Esophagus squamous epithelium (tissue), 5 donors: ENCODE measurements at regions not wholly inside any gene's neighbourhood (a gene's known extent, or its start where the extent isn't known, plus 50 kb on each side); places are given as distances from the start of the nearest gene placed in this dataset.

Experiments
- DNase-seq: peaks from one replicate; lab custom pipeline; 2025; lab: John Stamatoyannopoulos, UW
- H3K27ac ChIP-seq, 4 donors: fragments of 200-600 bp; sonication (generic); one replicate each; pipeline ENCODE4 v1.5.1; 2016 to 2019; ENCODE audit warnings: mild to moderate bottlenecking in 1 of 4
- H3K27me3 ChIP-seq, 4 donors: fragments of 200-600 bp; sonication (generic); 1 replicate in 3 of 4; 2 replicates in 1 of 4; pipeline versions ENCODE4 v1.5.1 to v1.6.0; 2017 to 2021; ENCODE audit warnings: antibody characterized with exemption in 1 of 4
- H3K36me3 ChIP-seq, 3 donors: fragments of 200-600 bp; sonication (generic); one replicate each; pipeline ENCODE4 v1.5.1; 2016 to 2019
- H3K4me1 ChIP-seq, 3 donors: fragments of 200-600 bp; sonication (generic); one replicate each; pipeline ENCODE4 v1.5.1; 2017 to 2019
- H3K4me3 ChIP-seq, 4 donors: fragments of 200-600 bp; sonication (generic); 1 replicate in 3 of 4; 2 replicates in 1 of 4; pipeline ENCODE4 v1.5.1; 2016 to 2019; ENCODE audit warnings: mild to moderate bottlenecking in 2 of 4, moderate library complexity in 1 of 4
- H3K9me3 ChIP-seq, 3 donors: fragments of 200-600 bp; sonication (generic); one replicate each; pipeline ENCODE4 v1.5.1; 2016 to 2019
- POLR2A ChIP-seq, 4 donors: fragments of 450-650 bp; IDR thresholded peaks; one replicate each; pipeline ENCODE4 v1.6.1; 2017; ENCODE audit warnings: antibody characterized with exemption in 4 of 4, mild to moderate bottlenecking in 4 of 4, moderate library complexity in 3 of 4
- WGBS, 2 donors: methylation state at CpG; one replicate each; pipeline ENCODE4 v1.1.5; 2018; 5-methylcytosine and 5-hydroxymethylcytosine counted together
- intact Hi-C: fragments of 100-400 bp; cut with DNase I; formaldehyde crosslinking; loops from one replicate; pipeline ENCODE4 v1.15.0; 2022
- TF ChIP-seq, protein P1 (sequence below), 6 experiments: fragments of 450-650 bp in 4 of 6; fragments of 200-600 bp in 2 of 6; sonication (generic) in 2 of 6; IDR thresholded peaks; one replicate each; pipeline ENCODE4 v1.5.1; 2016 to 2019; ENCODE audit warnings: antibody characterized with exemption in 6 of 6, mild to moderate bottlenecking in 4 of 6, moderate library complexity in 4 of 6
- donor health status: DM: yes; HTN: yes; CAD: no.

DNA sequence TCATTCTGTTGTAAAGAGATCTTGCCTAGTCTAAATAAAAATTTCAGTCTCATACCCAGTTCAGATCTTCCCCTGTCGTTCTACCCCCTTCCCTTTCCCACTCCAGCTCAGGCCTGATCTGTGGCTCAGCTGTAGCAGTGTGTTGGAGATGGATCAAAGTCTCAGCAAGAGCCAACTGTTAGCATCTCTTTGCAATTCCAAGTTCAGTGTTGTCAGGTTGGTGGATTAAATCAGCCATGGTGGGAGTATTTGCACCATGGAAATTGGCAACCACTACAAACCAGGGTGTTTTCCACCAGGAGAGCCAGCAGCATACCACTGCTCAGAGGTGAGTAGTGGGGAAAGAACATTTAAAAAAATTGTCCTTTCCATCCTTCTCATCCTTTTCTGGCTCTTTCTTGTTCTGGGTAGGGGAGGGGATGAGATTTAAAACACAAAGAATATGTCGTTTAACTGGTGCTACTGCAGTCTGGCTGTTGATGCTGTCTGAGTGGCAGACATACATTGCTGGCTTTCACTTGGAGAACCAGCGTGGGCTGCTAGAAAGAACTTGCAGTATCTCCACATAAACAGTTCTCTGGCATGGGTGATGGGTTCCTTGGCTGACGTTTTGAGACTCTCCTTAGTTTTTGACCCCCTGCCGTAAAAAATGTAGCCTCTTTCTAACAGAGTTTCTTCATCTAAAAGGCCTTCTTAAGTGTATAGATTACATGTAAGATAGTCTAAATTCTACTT lies 514.1 kb downstream of the RAB38 start:
- no peaks in the 10 kb centered on the region for H3K27me3 ChIP-seq
- intact Hi-C loops, result no loop called here
- no peaks in the 10 kb centered on the region for H3K36me3 ChIP-seq
- no peak overlapping the region for H3K27ac ChIP-seq
- H3K4me3 ChIP-seq, result no peak overlapping the region
- 42 to 50% methylated on average over 5 of the region's 5 CpGs for WGBS, 2 donors
- no peaks in the 10 kb centered on the region for H3K4me1 ChIP-seq
- no peak for TF ChIP-seq POLR2A (IDR thresholded peaks at IDR 0.05)
- TF ChIP-seq, protein P1, sequence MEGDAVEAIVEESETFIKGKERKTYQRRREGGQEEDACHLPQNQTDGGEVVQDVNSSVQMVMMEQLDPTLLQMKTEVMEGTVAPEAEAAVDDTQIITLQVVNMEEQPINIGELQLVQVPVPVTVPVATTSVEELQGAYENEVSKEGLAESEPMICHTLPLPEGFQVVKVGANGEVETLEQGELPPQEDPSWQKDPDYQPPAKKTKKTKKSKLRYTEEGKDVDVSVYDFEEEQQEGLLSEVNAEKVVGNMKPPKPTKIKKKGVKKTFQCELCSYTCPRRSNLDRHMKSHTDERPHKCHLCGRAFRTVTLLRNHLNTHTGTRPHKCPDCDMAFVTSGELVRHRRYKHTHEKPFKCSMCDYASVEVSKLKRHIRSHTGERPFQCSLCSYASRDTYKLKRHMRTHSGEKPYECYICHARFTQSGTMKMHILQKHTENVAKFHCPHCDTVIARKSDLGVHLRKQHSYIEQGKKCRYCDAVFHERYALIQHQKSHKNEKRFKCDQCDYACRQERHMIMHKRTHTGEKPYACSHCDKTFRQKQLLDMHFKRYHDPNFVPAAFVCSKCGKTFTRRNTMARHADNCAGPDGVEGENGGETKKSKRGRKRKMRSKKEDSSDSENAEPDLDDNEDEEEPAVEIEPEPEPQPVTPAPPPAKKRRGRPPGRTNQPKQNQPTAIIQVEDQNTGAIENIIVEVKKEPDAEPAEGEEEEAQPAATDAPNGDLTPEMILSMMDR (IDR thresholded peaks at IDR 0.05), result no peak
- DNase-seq, result no peak
- H3K9me3 ChIP-seq, result no peaks in the 10 kb centered on the region

DNA sequence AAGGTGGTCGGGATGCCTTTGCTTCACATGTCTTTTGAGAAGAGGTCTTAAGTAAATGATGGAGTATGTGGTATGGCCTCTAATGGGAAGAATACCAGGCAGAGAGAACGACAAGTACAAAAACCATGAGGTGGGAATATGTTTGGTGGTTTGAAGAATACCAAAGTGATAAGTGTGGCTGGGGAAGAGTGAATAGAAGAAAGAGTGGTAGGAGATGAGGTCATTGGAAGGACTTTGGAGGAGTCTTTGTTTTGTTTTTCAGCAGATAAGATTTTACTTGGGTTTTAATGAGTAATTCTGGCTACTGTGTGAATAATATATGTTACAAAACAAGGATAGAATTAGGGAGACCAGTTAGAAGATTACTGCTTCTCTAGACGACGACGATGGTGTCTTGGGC lies 515.4 kb downstream of the RAB38 start:
- H3K4me1 ChIP-seq, result no peaks in the 10 kb centered on the region
- no peak overlapping the region for H3K4me3 ChIP-seq
- WGBS, 2 donors, result 71 to 74% methylated on average over 5 of the region's 5 CpGs
- no peak overlapping the region for H3K27ac ChIP-seq
- no peaks in the 10 kb centered on the region for H3K27me3 ChIP-seq
- no peaks in the 10 kb centered on the region for H3K9me3 ChIP-seq
- no peaks in the 10 kb centered on the region for H3K36me3 ChIP-seq
- no peak for DNase-seq
- intact Hi-C loops, result no loop called here
- TF ChIP-seq, protein P1 (IDR thresholded peaks at IDR 0.05), result no peak
- no peak for TF ChIP-seq POLR2A (IDR thresholded peaks at IDR 0.05)

DNA sequence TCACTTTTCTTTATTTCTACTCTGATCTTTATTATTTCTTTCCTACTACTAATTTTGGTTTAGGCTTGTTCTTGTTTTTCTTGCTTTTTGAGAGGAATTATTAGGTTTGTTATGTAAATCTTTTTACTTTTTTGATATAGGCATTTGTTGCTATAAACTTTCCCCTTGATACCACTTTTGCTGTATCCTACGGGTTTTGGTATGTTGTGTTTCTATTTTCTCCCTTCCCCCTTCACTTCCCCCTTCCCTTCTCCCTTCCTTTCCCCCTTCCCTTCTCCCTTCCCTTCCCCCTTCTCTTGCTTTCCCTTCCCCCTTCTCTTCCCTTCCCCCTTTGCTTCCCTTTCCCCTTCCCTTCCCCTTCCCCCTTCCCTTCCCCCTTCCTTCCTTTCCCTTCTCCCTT lies 529.6 kb downstream of the RAB38 start:
- Histone ChIP-seq H3K9me3 (no peaks in the 10 kb centered on the region), H3K4me3 (no peak overlapping the region), H3K27ac (no peak overlapping the region), H3K4me1 (no peaks in the 10 kb centered on the region), H3K36me3 (no peaks in the 10 kb centered on the region), H3K27me3 (no peaks in the 10 kb centered on the region)
- no peak for TF ChIP-seq POLR2A (IDR thresholded peaks at IDR 0.05)
- TF ChIP-seq, protein P1 (IDR thresholded peaks at IDR 0.05), result no peak
- 77 to 94% methylated on average over 1 of the region's 1 CpG for WGBS, 2 donors
- DNase-seq, result no peak
- intact Hi-C loops, result no loop called here

DNA sequence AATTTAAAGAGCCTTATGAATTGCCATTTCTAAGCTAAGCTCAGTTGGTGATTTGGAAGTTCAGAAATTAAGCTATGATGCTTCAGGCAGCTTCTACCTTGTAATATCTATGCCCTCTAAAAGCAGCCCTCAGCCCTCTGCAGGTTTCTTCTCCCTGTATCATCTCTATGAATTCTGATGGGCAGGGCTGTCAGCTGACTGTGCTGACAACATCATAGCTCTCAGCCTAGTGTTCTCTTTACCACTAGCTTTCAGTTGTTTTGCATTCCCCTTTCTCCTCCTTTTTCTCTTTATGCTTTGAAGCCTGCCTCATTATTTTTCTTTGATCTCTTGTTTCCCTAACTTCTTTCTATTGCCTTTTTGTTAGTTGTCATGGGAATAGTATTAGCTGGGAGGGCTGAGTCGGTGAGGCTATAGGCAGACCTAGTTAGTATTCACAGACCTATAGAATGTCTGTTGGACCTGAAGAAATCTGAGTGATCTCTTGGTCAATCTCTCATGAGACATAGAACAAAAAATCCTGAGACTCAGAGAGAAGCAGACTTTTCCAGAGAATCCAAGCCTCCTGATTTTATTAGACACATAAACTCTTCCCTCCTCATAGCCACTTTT lies 535.4 kb downstream of the RAB38 start:
- 20 to 63% methylated on average over 1 of the region's 1 CpG for WGBS, 2 donors
- H3K27me3 ChIP-seq, result no peaks in the 10 kb centered on the region

DNA sequence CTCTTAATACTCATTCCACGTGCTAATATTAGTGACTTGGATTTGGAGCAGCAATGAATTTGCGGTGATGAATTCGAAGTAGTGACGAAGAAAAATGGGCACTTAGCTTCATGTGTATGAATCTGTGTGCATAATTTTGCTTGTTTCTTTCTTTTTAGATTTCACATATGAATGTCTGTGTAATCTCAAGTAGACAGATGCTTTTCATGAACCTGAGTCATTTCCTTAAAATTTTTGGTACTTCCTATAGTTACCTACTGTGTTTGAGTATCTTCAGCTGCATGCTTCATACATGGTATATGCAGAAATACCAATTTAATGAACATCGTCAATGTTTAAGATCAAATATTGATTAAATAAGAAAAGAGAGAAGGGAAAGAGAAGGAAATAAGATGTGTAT lies 540.2 kb downstream of the RAB38 start:
- TF ChIP-seq, protein P1 (IDR thresholded peaks at IDR 0.05), result no peak
- TF ChIP-seq POLR2A (IDR thresholded peaks at IDR 0.05), result no peak
- H3K4me1 ChIP-seq, result no peaks in the 10 kb centered on the region
- H3K27ac ChIP-seq, result no peak overlapping the region
- intact Hi-C loops, result no loop called here
- DNase-seq, result no peak
- H3K4me3 ChIP-seq, result no peak overlapping the region
- no peaks in the 10 kb centered on the region for H3K27me3 ChIP-seq
- no peaks in the 10 kb centered on the region for H3K36me3 ChIP-seq
- 54 to 75% methylated on average over 5 of the region's 5 CpGs for WGBS, 2 donors
- H3K9me3 ChIP-seq, result no peaks in the 10 kb centered on the region

More for the DNA sequence above, 535.4 kb downstream of the RAB38 start:
- intact Hi-C loops, result no loop called here
- DNase-seq, result no peak
- no peaks in the 10 kb centered on the region for H3K36me3 ChIP-seq
- TF ChIP-seq, protein P1 (IDR thresholded peaks at IDR 0.05), result no peak
- no peak for TF ChIP-seq POLR2A (IDR thresholded peaks at IDR 0.05)
- no peaks in the 10 kb centered on the region for H3K4me1 ChIP-seq
- no peak overlapping the region for H3K4me3 ChIP-seq
- no peaks in the 10 kb centered on the region for H3K9me3 ChIP-seq
- no peak overlapping the region for H3K27ac ChIP-seq
